GM12878 (cell line): ENCODE measurements at regions not wholly inside any gene's neighbourhood (a gene's known extent, or its start where the extent isn't known, plus 50 kb on each side); places are given as distances from the start of the nearest gene placed in this dataset.
"Not testable (repeated sequence)": the region's sequence is repeated elsewhere in the genome, so short reads cannot be mapped to it uniquely, and the experiment has no call there.

Source experiments
- ATAC-seq: fragments of 200-7000 bp; cut with Tn5 transposase; 3 replicates; pipeline ENCODE4 v1.9.1; 2020; ENCODE audit warnings: mild to moderate bottlenecking, moderate library complexity
- BruUV-seq: library from RNA; stranded (reverse); fragments of 400-500 nt; replicated peaks from 2 replicates; lab custom pipeline; 2021; lab: Mats Ljungman, UMichigan
- CTCF ChIA-PET: fragments of 300-600 bp; sonication (Branson Sonifier 250); formaldehyde crosslinking; extraction: SDS; loops from one replicate; lab custom pipeline; 2021; ENCODE audit warnings: inconsistent platforms; lab: Yijun Ruan, JAX
- POLR2A ChIA-PET: fragments of 350-600 bp; formaldehyde crosslinking; extraction: SDS; loops from one replicate; lab custom pipeline; 2021; ENCODE audit warnings: inconsistent platforms; lab: Charles Lee
- RAD21 ChIA-PET: fragments of 300-600 bp; sonication (Branson Sonifier 250); formaldehyde crosslinking; loops from one replicate; lab custom pipeline; 2023; ENCODE audit warnings: antibody characterized with exemption; ENCODE audit not compliant: unreplicated experiment; lab: Charles Lee
- SMC1A ChIA-PET: fragments of 300-600 bp; sonication (Branson Sonifier 250); formaldehyde crosslinking; loops from one replicate; lab custom pipeline; 2023; ENCODE audit not compliant: unreplicated experiment, uncharacterized antibody; lab: Charles Lee
- DNase-seq: peaks from one replicate; pipeline ENCODE4 v3.0.0-alpha.2; 2011; ENCODE audit warnings: low read depth, low spot score
- FAIRE-seq: peaks from 3 replicates; lab custom pipeline; 2011; peaks lifted over from hg19 to GRCh38; lab: Jason Lieb, UNC
- H2AFZ ChIP-seq: 2 replicates; pipeline ENCODE4 v1.6.0; 2011; ENCODE audit warnings: low read depth, low read length, control low read depth; ENCODE audit not compliant: control insufficient read depth
- H3K27ac ChIP-seq: 2 replicates; pipeline ENCODE4 v1.5.1; 2011; ENCODE audit warnings: control low read depth; ENCODE audit not compliant: control insufficient read depth, insufficient read depth
- H3K27me3 ChIP-seq, 2 experiments: replicated peaks in 1 of 2; 2 replicates each; pipeline versions ENCODE4 v1.6.0 to v1.6.1; 2011; ENCODE audit warnings: low read length in 1 of 2; ENCODE audit not compliant: control insufficient read depth in 2 of 2, insufficient read depth in 2 of 2
- H3K36me3 ChIP-seq, 2 experiments: 2 replicates each; pipeline ENCODE4 v1.5.1; 2011; ENCODE audit warnings: low read length in 1 of 2; ENCODE audit not compliant: control insufficient read depth in 2 of 2, insufficient read depth in 2 of 2
- H3K4me1 ChIP-seq: 2 replicates; pipeline ENCODE4 v1.6.1; 2011; ENCODE audit warnings: mild to moderate bottlenecking, low read length, moderate library complexity, mixed read lengths; ENCODE audit not compliant: control insufficient read depth, insufficient read depth
- H3K4me2 ChIP-seq: 2 replicates; pipeline ENCODE4 v1.6.0; 2011; ENCODE audit warnings: control low read depth; ENCODE audit not compliant: control insufficient read depth, insufficient read depth
- H3K4me3 ChIP-seq: fragments of 200-600 bp; sonication (generic); 2 replicates; pipeline ENCODE4 v1.5.1; 2016
- H3K79me2 ChIP-seq: 2 replicates; pipeline ENCODE4 v1.6.0; 2011; ENCODE audit warnings: low read length; ENCODE audit not compliant: control insufficient read depth, insufficient read depth
- H3K9ac ChIP-seq: 2 replicates; pipeline ENCODE4 v1.8.0; 2011; ENCODE audit warnings: low read length, control low read depth, mixed read lengths; ENCODE audit not compliant: control insufficient read depth, insufficient read depth
- H3K9me3 ChIP-seq: replicated peaks from 3 replicates; pipeline ENCODE4 v1.5.1; 2011; ENCODE audit warnings: mild to moderate bottlenecking, low read length; ENCODE audit not compliant: control insufficient read depth, insufficient read depth
- H4K20me1 ChIP-seq: 2 replicates; pipeline ENCODE4 v1.6.0; 2011; ENCODE audit not compliant: control insufficient read depth, insufficient read depth
- WGBS: methylation state at CpG from one replicate; pipeline ENCODE4 v1.1.6; 2016; ENCODE audit warnings: low lambda C conversion rate; ENCODE audit not compliant: insufficient replicate concordance, insufficient coverage; ENCODE audit errors: missing lambda C conversion rate; 5-methylcytosine and 5-hydroxymethylcytosine counted together
- in situ Hi-C: fragments of 300-500 bp; cut with MboI; formaldehyde crosslinking; loops from 9 replicates; pipeline ENCODE4 v1.14.3; 2018; ENCODE audit warnings: mixed read lengths
- intact Hi-C: fragments of 100-400 bp; cut with micrococcal nuclease; formaldehyde crosslinking; loops from one replicate; pipeline ENCODE4 v1.14.2; 2022; ENCODE audit not compliant: unreplicated experiment

DNA sequence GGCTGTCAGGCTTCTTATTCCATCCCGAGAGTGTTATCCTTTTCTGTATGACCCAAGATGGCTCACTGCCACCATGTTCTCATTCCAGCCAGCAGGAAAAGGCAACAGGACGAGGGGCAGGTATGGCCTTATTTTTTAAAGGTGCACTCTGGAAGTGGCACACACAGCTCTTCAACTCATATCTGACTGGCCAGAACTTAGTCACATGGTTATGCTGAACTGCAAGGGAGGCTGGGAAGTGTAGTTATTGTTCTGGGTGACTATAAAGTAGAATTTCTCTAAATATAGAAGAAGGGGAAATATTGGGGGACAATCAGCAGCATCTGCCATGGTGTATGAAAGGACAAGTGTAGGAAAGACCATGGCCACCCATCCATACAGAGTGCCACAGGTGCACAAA, 107.6 kb downstream of the SRGAP2 start:
- ATAC-seq, SMC1A ChIA-PET, H3K79me2 ChIP-seq, H3K9me3 ChIP-seq, H3K36me3 ChIP-seq, in situ Hi-C loops, H3K4me1 ChIP-seq, CTCF ChIA-PET, DNase-seq, intact Hi-C loops, H3K4me3 ChIP-seq, POLR2A ChIA-PET, H3K27me3 ChIP-seq, H3K9ac ChIP-seq, BruUV-seq, RAD21 ChIA-PET, H3K4me2 ChIP-seq, H2AFZ ChIP-seq, FAIRE-seq, H4K20me1 ChIP-seq, H3K27ac ChIP-seq: not testable (repeated sequence)
- WGBS = no CpG with 5 or more reads among the region's 2 CpGs

DNA sequence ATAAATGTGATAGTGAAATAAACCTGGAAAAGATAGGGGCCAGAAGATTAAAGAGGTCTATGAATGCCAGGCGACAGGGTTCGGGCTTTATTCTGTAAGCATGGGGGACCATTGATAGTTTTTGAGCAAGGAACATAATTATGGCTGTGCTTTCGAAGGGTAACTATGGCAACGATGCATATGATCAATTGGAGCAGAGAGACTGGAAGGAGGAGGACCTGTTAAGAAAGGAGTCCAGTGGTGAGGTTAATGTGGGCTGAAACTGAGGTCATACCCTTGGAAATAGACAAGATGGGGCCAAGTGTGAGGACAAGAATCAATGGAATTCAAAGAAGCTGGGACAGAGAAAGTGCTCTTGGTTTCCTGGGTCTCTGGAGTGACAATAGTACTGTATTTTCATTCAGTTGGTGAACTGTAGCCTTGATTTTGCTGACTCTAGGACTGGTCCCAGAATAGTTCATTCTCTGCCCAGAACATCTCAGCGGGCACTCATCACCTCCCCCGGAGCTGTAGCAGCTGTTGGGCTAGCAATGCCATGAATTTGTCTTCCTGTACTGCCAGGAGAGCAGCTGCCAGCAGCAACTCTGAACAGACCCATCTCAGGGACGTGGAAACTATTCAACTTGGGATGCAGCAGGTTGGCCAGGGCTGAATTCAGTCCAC, 108.4 kb downstream of the SRGAP2 start:
- H4K20me1 ChIP-seq, intact Hi-C loops, H3K27me3 ChIP-seq, H3K4me2 ChIP-seq, POLR2A ChIA-PET, SMC1A ChIA-PET, H2AFZ ChIP-seq, H3K4me1 ChIP-seq, H3K79me2 ChIP-seq, BruUV-seq, FAIRE-seq, DNase-seq, ATAC-seq, in situ Hi-C loops, CTCF ChIA-PET, H3K9me3 ChIP-seq, RAD21 ChIA-PET, H3K9ac ChIP-seq, H3K4me3 ChIP-seq, H3K36me3 ChIP-seq, H3K27ac ChIP-seq: not testable (repeated sequence)
- WGBS = no CpG with 5 or more reads among the region's 7 CpGs

DNA sequence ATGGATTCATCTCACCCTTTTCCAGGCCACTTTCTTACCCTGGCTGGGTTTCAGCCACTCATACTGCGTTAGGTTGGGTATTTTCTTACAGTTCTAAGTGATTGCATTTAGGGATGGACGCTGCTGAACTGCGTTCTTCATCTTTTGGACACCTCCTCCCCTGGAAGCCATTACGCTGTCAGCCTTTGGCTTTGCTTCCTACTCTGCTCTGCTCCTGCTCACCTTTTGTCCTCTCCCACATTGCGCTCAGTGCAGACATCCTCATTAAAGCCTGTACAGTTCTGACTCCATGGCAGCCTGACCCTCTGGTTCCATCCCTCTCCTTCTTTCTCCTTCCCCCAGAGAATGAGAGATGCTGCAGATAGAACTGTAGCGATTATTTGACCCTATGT, 108.9 kb downstream of the SRGAP2 start:
- H3K4me1 ChIP-seq, H3K4me3 ChIP-seq, H3K27me3 ChIP-seq, DNase-seq, intact Hi-C loops, POLR2A ChIA-PET, H3K9ac ChIP-seq, H3K4me2 ChIP-seq, H3K36me3 ChIP-seq, BruUV-seq, in situ Hi-C loops, FAIRE-seq, H3K27ac ChIP-seq, RAD21 ChIA-PET, SMC1A ChIA-PET, H2AFZ ChIP-seq, H3K79me2 ChIP-seq, ATAC-seq, H4K20me1 ChIP-seq, H3K9me3 ChIP-seq, CTCF ChIA-PET: not testable (repeated sequence)
- WGBS = 95% methylated on average over 3 of the region's 6 CpGs

DNA sequence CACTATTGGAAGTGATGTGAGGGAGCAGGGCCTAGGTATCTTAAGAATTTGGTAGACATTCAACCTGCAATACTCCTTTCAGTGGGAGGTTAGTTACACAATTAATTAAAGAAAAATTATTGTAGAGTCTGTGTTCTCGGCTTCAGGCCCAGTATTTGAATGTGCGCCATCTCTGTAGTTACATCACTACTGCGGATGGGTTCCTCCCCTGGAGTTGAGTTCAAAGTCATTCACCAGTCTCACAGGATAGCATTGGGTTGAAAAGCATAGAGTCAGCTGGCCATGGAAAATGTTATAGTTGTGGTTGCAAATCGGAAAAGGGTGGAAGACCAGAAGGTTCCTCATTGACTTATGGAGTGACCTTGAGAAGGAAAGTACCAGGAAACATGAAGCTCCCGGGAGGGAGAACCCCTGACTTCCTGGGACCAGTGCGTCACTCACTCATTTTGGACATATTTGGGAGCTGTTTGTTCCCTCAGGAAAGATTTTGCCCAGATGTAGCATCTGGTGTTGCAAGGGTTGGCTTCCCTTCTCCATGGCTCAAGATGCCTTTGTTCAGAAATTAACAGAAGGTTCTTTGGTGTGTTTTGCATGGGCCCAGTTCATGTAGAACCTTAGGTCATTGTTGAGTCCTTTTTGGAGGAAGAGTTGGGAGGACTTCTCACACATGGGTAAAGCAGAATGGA, 111.8 kb downstream of the SRGAP2 start:
- BruUV-seq, H3K79me2 ChIP-seq, H3K27ac ChIP-seq, DNase-seq, H3K4me1 ChIP-seq, ATAC-seq, FAIRE-seq, CTCF ChIA-PET, H4K20me1 ChIP-seq, SMC1A ChIA-PET, H3K9me3 ChIP-seq, H3K4me3 ChIP-seq, in situ Hi-C loops, H2AFZ ChIP-seq, H3K36me3 ChIP-seq, H3K4me2 ChIP-seq, H3K27me3 ChIP-seq, intact Hi-C loops, RAD21 ChIA-PET, H3K9ac ChIP-seq, POLR2A ChIA-PET: not testable (repeated sequence)
- 100% methylated on average over 1 of the region's 6 CpGs for WGBS
